Fibroblast of skin of scalp (primary cell): ENCODE measurements at regions not wholly inside any gene's neighbourhood (a gene's known extent, or its start where the extent isn't known, plus 50 kb on each side); places are given as distances from the start of the nearest gene placed in this dataset.
"Not testable (repeated sequence)": the region's sequence is repeated elsewhere in the genome, so short reads cannot be mapped to it uniquely, and the experiment has no call there.

Experiments used
- DNase-seq: peaks from one replicate; pipeline ENCODE4 v3.0.0-alpha.2; 2013

- DNase-seq = no peak
Observed at GRCh38 chr1:73463873-73464272, 734.1 kb downstream of the LRRIQ3 start.

GRCh38 chr1:73452522-73452921 lies 745.5 kb downstream of the LRRIQ3 start:
- no peak for DNase-seq

- not testable (repeated sequence) for DNase-seq
Observed at GRCh38 chr1:73450668-73451067, 747.3 kb downstream of the LRRIQ3 start.

GRCh38 chr1:73411479-73411878 lies 786.5 kb downstream of the LRRIQ3 start:
- no peak for DNase-seq

- no peak for DNase-seq
Observed at GRCh38 chr1:73401666-73402065, 796.3 kb downstream of the LRRIQ3 start.

GRCh38 chr1:73382966-73383365 lies 815.0 kb downstream of the LRRIQ3 start:
- no peak for DNase-seq

GRCh38 chr1:73366734-73367413 lies 831.1 kb downstream of the LRRIQ3 start:
- DNase-seq = no peak

GRCh38 chr1:73359001-73359400 lies 839.0 kb downstream of the LRRIQ3 start:
- DNase-seq = no peak

- no peak for DNase-seq
Observed at GRCh38 chr1:73356485-73356884, 841.5 kb downstream of the LRRIQ3 start.

- DNase-seq = no peak
Observed at GRCh38 chr1:73343947-73344346, 854.0 kb downstream of the LRRIQ3 start.

GRCh38 chr1:73333847-73334503 lies 864.0 kb downstream of the LRRIQ3 start:
- no peak for DNase-seq

GRCh38 chr1:73331726-73332125 lies 866.2 kb downstream of the LRRIQ3 start:
- no peak for DNase-seq

GRCh38 chr1:73327998-73328397 lies 870.0 kb downstream of the LRRIQ3 start:
- DNase-seq = no peak

GRCh38 chr1:73327180-73327793 lies 870.7 kb downstream of the LRRIQ3 start:
- DNase-seq = no peak

GRCh38 chr1:73326663-73327062 lies 871.3 kb downstream of the LRRIQ3 start:
- DNase-seq = no peak

- DNase-seq = no peak
Observed at GRCh38 chr1:73310797-73311381, 887.1 kb downstream of the LRRIQ3 start.

GRCh38 chr1:73306899-73307555 lies 890.9 kb downstream of the LRRIQ3 start:
- no peak for DNase-seq

- DNase-seq = no peak
Observed at GRCh38 chr1:73273886-73274285, 924.1 kb downstream of the LRRIQ3 start.

- DNase-seq = not testable (repeated sequence)
Observed at GRCh38 chr1:73245196-73245595, 952.8 kb downstream of the LRRIQ3 start.

- no peak for DNase-seq
Observed at GRCh38 chr1:73218995-73219546, 936.7 kb upstream of the NEGR1 start.

GRCh38 chr1:73205294-73205973 lies 923.1 kb upstream of the NEGR1 start:
- no peak for DNase-seq

GRCh38 chr1:73197972-73198371 lies 915.6 kb upstream of the NEGR1 start:
- no peak for DNase-seq
